ENCODE measurements at regions not wholly inside any gene's neighbourhood (a gene's known extent, or its start where the extent isn't known, plus 50 kb on each side); places are given as distances from the start of the nearest gene placed in this dataset.
"Not testable (repeated sequence)": the region's sequence is repeated elsewhere in the genome, so short reads cannot be mapped to it uniquely, and the experiment has no call there.

- no peak for TF ChIP-seq CTCF (IDR thresholded peaks at IDR 0.05; ENCODE audit: low read depth, low read length)
Observed at GRCh38 chr22:47613606-47614350, 851.3 kb downstream of the TBC1D22A start.

GRCh38 chr22:47613181-47613580, 850.7 kb downstream of the TBC1D22A start:
- not testable (repeated sequence) for DNase-seq (ENCODE audit: extremely low read depth, low read depth)

More at GRCh38 chr22:47613606-47614350, 851.3 kb downstream of the TBC1D22A start:
- DNase-seq (ENCODE audit: extremely low read depth, low read depth), result no peak

- TF ChIP-seq CTCF (IDR thresholded peaks at IDR 0.05; ENCODE audit: low read depth, low read length), result no peak
- DNase-seq (ENCODE audit: extremely low read depth, low read depth), result no peak
Observed at GRCh38 chr22:47612311-47612910, 850.0 kb downstream of the TBC1D22A start.

- DNase-seq (ENCODE audit: extremely low read depth, low read depth), result no peak
- no peak for TF ChIP-seq CTCF (IDR thresholded peaks at IDR 0.05; ENCODE audit: low read depth, low read length)
Observed at GRCh38 chr22:47610764-47611163, 848.3 kb downstream of the TBC1D22A start.

- TF ChIP-seq CTCF (IDR thresholded peaks at IDR 0.05; ENCODE audit: low read depth, low read length), result no peak
- no peak for DNase-seq (ENCODE audit: extremely low read depth, low read depth)
Observed at GRCh38 chr22:47610281-47610680, 847.8 kb downstream of the TBC1D22A start.

GRCh38 chr22:47609653-47610052, 847.2 kb downstream of the TBC1D22A start:
- DNase-seq (ENCODE audit: extremely low read depth, low read depth), result no peak

GRCh38 chr22:47608421-47608820, 846.0 kb downstream of the TBC1D22A start:
- DNase-seq (ENCODE audit: extremely low read depth, low read depth), result no peak
- no peak for TF ChIP-seq CTCF (IDR thresholded peaks at IDR 0.05; ENCODE audit: low read depth, low read length)

More at GRCh38 chr22:47609653-47610052, 847.2 kb downstream of the TBC1D22A start:
- no peak for TF ChIP-seq CTCF (IDR thresholded peaks at IDR 0.05; ENCODE audit: low read depth, low read length)
